K562 (cell line): ENCODE measurements at regions not wholly inside any gene's neighbourhood (a gene's known extent, or its start where the extent isn't known, plus 50 kb on each side); places are given as distances from the start of the nearest gene placed in this dataset.

Experiments
- ATAC-seq: fragments of 200-7000 bp; cut with Tn5 transposase; 3 replicates; pipeline ENCODE4 v1.9.1; 2020; ENCODE audit warnings: moderate library complexity
- BruUV-seq: library from RNA; stranded (reverse); fragments of 400-500 nt; replicated peaks from 2 replicates; lab custom pipeline; 2021; lab: Mats Ljungman, UMichigan
- CTCF ChIA-PET: fragments of 300-600 bp; formaldehyde crosslinking; extraction: SDS; loops from one replicate; lab custom pipeline; 2021; ENCODE audit warnings: low intra/inter-chr PET ratio; lab: Yijun Ruan, JAX
- POLR2A ChIA-PET: fragments of 300-600, 350-650 bp; sonication (Branson Sonifier 250); formaldehyde crosslinking; extraction: SDS; loops from one replicate; lab custom pipeline; 2021; ENCODE audit warnings: antibody characterized with exemption, inconsistent platforms; lab: Yijun Ruan, JAX
- DNase-seq, 4 experiments: peaks; one replicate each; pipeline versions ENCODE4 v3.0.0 to v3.0.0-alpha.2; 2011 to 2018; ENCODE audit warnings: low spot score in 3 of 4, mixed read lengths in 3 of 4; ENCODE audit errors: extremely low read depth in 1 of 4
- FAIRE-seq: peaks from 2 replicates; lab custom pipeline; 2011; peaks lifted over from hg19 to GRCh38; lab: Jason Lieb, UNC
- H2AFZ ChIP-seq: 2 replicates; pipeline ENCODE4 v1.6.0; 2011; ENCODE audit warnings: low read depth, low read length, control low read depth, inconsistent platforms
- H3K27ac ChIP-seq: fragments of 200-600 bp; 3 replicates; pipeline ENCODE4 v1.8.0; 2011; ENCODE audit warnings: low read depth, mild to moderate bottlenecking, control low read depth, inconsistent platforms, low read length, moderate library complexity, mixed read lengths; ENCODE audit errors: extremely low read depth
- H3K27me3 ChIP-seq, 2 experiments: fragments of 300-600 bp in 1 of 2; 2 replicates in 1 of 2; 3 replicates in 1 of 2; pipeline versions ENCODE4 v1.6.0 to v1.8.0; 2011; ENCODE audit warnings: inconsistent platforms in 2 of 2, low read length in 2 of 2, mild to moderate bottlenecking in 1 of 2, mixed read lengths in 1 of 2, moderate library complexity in 1 of 2; ENCODE audit not compliant: control insufficient read depth in 2 of 2, insufficient read depth in 2 of 2
- H3K36me3 ChIP-seq: fragments of 300-600 bp; 3 replicates; pipeline ENCODE4 v1.8.0; 2011; ENCODE audit warnings: mild to moderate bottlenecking, low read length, inconsistent platforms; ENCODE audit not compliant: control insufficient read depth, insufficient read depth
- H3K4me1 ChIP-seq, 2 experiments: fragments of 200-600 bp in 1 of 2; replicated peaks in 1 of 2; 2 replicates in 1 of 2; 3 replicates in 1 of 2; pipeline versions ENCODE4 v1.5.1 to v1.8.0; 2011; ENCODE audit warnings: inconsistent platforms in 2 of 2, low read length in 2 of 2, mild to moderate bottlenecking in 1 of 2, mixed read lengths in 1 of 2, moderate library complexity in 1 of 2; ENCODE audit not compliant: control insufficient read depth in 2 of 2, insufficient read depth in 2 of 2
- H3K4me2 ChIP-seq: 2 replicates; pipeline ENCODE4 v1.6.1; 2011; ENCODE audit warnings: low read length, control low read depth, inconsistent platforms, mixed read lengths; ENCODE audit not compliant: insufficient read depth
- H3K4me3 ChIP-seq: fragments of 200-600 bp; sonication (generic), shearing (Covaris generic); 2 replicates; pipeline ENCODE4 v1.5.1; 2016; ENCODE audit warnings: control low read depth, inconsistent platforms
- H3K79me2 ChIP-seq: fragments of 200-600 bp; 3 replicates; pipeline ENCODE4 v1.8.0; 2011; ENCODE audit warnings: low read length, inconsistent platforms; ENCODE audit not compliant: control insufficient read depth, insufficient read depth
- H3K9ac ChIP-seq, 2 experiments: 2 replicates each; pipeline versions ENCODE4 v1.6.0 to v1.6.1; 2011; ENCODE audit warnings: low read depth in 2 of 2, low read length in 2 of 2, control low read depth in 1 of 2, inconsistent platforms in 1 of 2, mild to moderate bottlenecking in 1 of 2, mixed read lengths in 1 of 2; ENCODE audit not compliant: insufficient read depth in 1 of 2
- H3K9me1 ChIP-seq: one replicate; pipeline ENCODE4 v1.6.0; 2011; ENCODE audit warnings: inconsistent platforms, mild to moderate bottlenecking, low read length, moderate library complexity; ENCODE audit not compliant: control insufficient read depth, insufficient read depth
- H3K9me3 ChIP-seq: replicated peaks from 2 replicates; pipeline ENCODE4 v1.5.1; 2011; ENCODE audit warnings: low read depth, low read length, inconsistent platforms; ENCODE audit not compliant: control insufficient read depth, insufficient read depth
- H4K20me1 ChIP-seq: replicated peaks from 2 replicates; pipeline ENCODE4 v1.6.1; 2011; ENCODE audit warnings: low read length, inconsistent platforms, mixed read lengths; ENCODE audit not compliant: control insufficient read depth, insufficient read depth
- EHMT2 ChIP-seq: fragments of 450-650 bp; IDR thresholded peaks from 2 replicates; pipeline ENCODE4 v1.6.1; 2018; ENCODE audit warnings: antibody characterized with exemption
- FOXA3 ChIP-seq, 2 experiments: fragments of 450-650 bp in 1 of 2; sonication (generic) in 1 of 2; formaldehyde crosslinking; IDR thresholded peaks in 1 of 2; conservative IDR thresholded peaks in 1 of 2; 2 replicates each; pipeline versions ENCODE4 v1.4.0 to v1.8.0; 2020 to 2022; ENCODE audit warnings: mild to moderate bottlenecking in 2 of 2, missing genetic modification reagents in 1 of 2
- FOXJ2 ChIP-seq: fragments of 200-800 bp; sonication (Bioruptor generic); IDR thresholded peaks from 2 replicates; pipeline ENCODE4 v1.6.1; 2016; ENCODE audit warnings: missing genetic modification characterization, missing compliant biosample characterization
- HMGN3 ChIP-seq: IDR thresholded peaks from 2 replicates; pipeline ENCODE4 v1.6.1; 2011; ENCODE audit warnings: borderline replicate concordance, low read depth, mild to moderate bottlenecking, mixed read lengths, low read length; ENCODE audit not compliant: insufficient read length; ENCODE audit errors: extremely low read depth
- SMARCB1 ChIP-seq: IDR thresholded peaks from 2 replicates; pipeline ENCODE4 v1.6.1; 2011; ENCODE audit warnings: improper control_type of control experiment, low read depth; ENCODE audit not compliant: insufficient read length
- ZC3H4 ChIP-seq: sonication (generic); formaldehyde crosslinking; IDR thresholded peaks from 2 replicates; pipeline ENCODE4 v1.9.0; 2021; ENCODE audit warnings: missing genetic modification reagents, borderline replicate concordance
- ZNF232 ChIP-seq: sonication (generic); formaldehyde crosslinking; IDR thresholded peaks from 2 replicates; pipeline ENCODE4 v1.8.0; 2022; ENCODE audit warnings: mild to moderate bottlenecking, missing genetic modification reagents
- ZNF282 ChIP-seq: sonication (generic); formaldehyde crosslinking; IDR thresholded peaks from 2 replicates; pipeline ENCODE4 v1.8.1; 2023; ENCODE audit warnings: missing genetic modification reagents
- WGBS: fragments of 100-300 bp; shearing (Covaris generic); methylation state at CpG from one replicate; pipeline ENCODE4 v1.1.6; 2016; ENCODE audit warnings: low coverage, mixed read lengths; ENCODE audit not compliant: insufficient coverage; ENCODE audit errors: missing lambda C conversion rate; 5-methylcytosine and 5-hydroxymethylcytosine counted together
- in situ Hi-C: fragments of 300-500 bp; cut with MboI; formaldehyde crosslinking; loops from 4 replicates; pipeline ENCODE4 v1.15.0; 2018; ENCODE audit warnings: inconsistent platforms, mixed read lengths
- intact Hi-C: fragments of 100-400 bp; cut with micrococcal nuclease; formaldehyde crosslinking; loops from 2 replicates; pipeline ENCODE4 v1.14.2; 2022
- TF ChIP-seq, protein P1 (sequence below): fragments of 250-450 bp; sonication (Bioruptor Pico); IDR thresholded peaks from 2 replicates; pipeline ENCODE4 v1.8.0; 2022; ENCODE audit warnings: inconsistent platforms, mild to moderate bottlenecking, moderate library complexity, borderline replicate concordance
- TF ChIP-seq, protein P2 (sequence below), 2 experiments: fragments of 450-650 bp; IDR thresholded peaks; 2 replicates each; pipeline ENCODE4 v1.6.1; 2018; ENCODE audit warnings: mild to moderate bottlenecking in 2 of 2, low read depth in 1 of 2; ENCODE audit not compliant: partially characterized antibody in 2 of 2
- TF ChIP-seq, protein P3 (sequence below): sonication (generic); formaldehyde crosslinking; IDR thresholded peaks from 2 replicates; pipeline ENCODE4 v1.5.0; 2020; ENCODE audit warnings: missing genetic modification reagents

DNA sequence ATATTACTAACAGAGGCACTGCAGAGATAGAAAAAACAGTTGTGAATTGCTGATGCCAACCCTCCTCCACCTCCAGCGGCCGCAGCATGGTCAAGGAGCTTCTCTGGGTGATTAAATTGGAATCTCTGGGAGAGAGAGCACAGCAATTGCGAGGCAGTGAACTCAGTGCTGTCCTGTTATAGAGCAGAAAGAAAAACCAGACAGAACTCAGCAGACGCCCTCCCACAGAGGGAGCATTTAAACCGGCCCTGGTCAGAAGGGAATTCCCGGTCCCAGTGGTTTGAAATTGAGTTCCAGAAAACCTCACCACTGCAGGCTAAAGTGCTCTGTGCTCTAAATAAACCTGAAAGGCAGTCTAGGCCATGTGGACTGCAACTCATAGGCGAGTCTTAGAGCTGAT lies 175.4 kb downstream of the SQOR start:
- POLR2A ChIA-PET: no interaction called here
- WGBS: 1% methylated on average over 7 of the region's 7 CpGs

DNA sequence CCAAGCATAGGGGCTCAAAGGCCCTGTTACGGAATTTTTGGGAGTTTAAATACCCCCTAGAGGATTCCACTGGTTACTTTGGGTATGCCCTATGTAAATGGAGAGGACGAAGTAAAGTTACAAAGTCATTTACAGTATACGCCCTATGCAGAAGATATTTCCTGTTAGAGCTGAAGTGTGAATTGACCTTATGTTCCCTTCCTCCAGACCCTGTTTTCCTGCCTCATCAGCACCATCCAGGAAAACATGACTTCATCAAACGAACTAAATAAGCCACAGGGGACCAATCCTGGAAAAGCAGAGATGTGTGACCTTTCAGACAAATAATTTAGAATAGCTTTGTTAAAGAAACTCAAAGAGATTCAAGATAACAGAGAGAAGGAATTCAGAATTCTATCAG lies 177.4 kb downstream of the SQOR start:
- Histone ChIP-seq H3K4me2 (no peak overlapping the region), H3K27ac (no peak overlapping the region), H3K79me2 (no peaks in the 10 kb centered on the region), H3K4me1 (no peaks in the 10 kb centered on the region), H3K9me3 (no peaks in the 10 kb centered on the region), H3K9ac (no peak overlapping the region), H4K20me1 (no peaks in the 10 kb centered on the region), H3K4me3 (no peak overlapping the region), H3K27me3 (no peaks in the 10 kb centered on the region), H3K9me1 (no peaks in the 10 kb centered on the region), H2AFZ (no peak overlapping the region), H3K36me3 (no peaks in the 10 kb centered on the region)
- TF ChIP-seq ZC3H4 (CRISPR knock-in tag) (no peak), ZNF232 (CRISPR knock-in tag) (no peak), SMARCB1 (no peak), FOXA3 (CRISPR knock-in tag; conservative IDR thresholded peaks at IDR 0.05 in 1 of 2, IDR thresholded peaks at IDR 0.05 in 1 of 2) (no peak), HMGN3 (no peak), EHMT2 (no peak)
- TF ChIP-seq, protein P1, sequence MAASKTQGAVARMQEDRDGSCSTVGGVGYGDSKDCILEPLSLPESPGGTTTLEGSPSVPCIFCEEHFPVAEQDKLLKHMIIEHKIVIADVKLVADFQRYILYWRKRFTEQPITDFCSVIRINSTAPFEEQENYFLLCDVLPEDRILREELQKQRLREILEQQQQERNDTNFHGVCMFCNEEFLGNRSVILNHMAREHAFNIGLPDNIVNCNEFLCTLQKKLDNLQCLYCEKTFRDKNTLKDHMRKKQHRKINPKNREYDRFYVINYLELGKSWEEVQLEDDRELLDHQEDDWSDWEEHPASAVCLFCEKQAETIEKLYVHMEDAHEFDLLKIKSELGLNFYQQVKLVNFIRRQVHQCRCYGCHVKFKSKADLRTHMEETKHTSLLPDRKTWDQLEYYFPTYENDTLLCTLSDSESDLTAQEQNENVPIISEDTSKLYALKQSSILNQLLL (CRISPR knock-in tag): no peak
- TF ChIP-seq, protein P2, sequence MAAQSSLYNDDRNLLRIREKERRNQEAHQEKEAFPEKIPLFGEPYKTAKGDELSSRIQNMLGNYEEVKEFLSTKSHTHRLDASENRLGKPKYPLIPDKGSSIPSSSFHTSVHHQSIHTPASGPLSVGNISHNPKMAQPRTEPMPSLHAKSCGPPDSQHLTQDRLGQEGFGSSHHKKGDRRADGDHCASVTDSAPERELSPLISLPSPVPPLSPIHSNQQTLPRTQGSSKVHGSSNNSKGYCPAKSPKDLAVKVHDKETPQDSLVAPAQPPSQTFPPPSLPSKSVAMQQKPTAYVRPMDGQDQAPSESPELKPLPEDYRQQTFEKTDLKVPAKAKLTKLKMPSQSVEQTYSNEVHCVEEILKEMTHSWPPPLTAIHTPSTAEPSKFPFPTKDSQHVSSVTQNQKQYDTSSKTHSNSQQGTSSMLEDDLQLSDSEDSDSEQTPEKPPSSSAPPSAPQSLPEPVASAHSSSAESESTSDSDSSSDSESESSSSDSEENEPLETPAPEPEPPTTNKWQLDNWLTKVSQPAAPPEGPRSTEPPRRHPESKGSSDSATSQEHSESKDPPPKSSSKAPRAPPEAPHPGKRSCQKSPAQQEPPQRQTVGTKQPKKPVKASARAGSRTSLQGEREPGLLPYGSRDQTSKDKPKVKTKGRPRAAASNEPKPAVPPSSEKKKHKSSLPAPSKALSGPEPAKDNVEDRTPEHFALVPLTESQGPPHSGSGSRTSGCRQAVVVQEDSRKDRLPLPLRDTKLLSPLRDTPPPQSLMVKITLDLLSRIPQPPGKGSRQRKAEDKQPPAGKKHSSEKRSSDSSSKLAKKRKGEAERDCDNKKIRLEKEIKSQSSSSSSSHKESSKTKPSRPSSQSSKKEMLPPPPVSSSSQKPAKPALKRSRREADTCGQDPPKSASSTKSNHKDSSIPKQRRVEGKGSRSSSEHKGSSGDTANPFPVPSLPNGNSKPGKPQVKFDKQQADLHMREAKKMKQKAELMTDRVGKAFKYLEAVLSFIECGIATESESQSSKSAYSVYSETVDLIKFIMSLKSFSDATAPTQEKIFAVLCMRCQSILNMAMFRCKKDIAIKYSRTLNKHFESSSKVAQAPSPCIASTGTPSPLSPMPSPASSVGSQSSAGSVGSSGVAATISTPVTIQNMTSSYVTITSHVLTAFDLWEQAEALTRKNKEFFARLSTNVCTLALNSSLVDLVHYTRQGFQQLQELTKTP (IDR thresholded peaks at IDR 0.05; ENCODE audit: low read depth in 1 of 2, partially characterized antibody in 2 of 2): no peak
- POLR2A ChIA-PET: no interaction called here
- FAIRE-seq (no peak), DNase-seq (no peak), ATAC-seq (no peak)
- 0% methylated on average over 4 of the region's 4 CpGs for WGBS
- intact Hi-C loops: no loop called here
- no TSS peak for BruUV-seq
- in situ Hi-C loops: no loop called here
- CTCF ChIA-PET: no interaction called here

More for the DNA sequence above, 175.4 kb downstream of the SQOR start:
- no peaks in the 10 kb centered on the region for H3K9me1 ChIP-seq
- H3K4me2 ChIP-seq: no peak overlapping the region
- no peak for TF ChIP-seq ZNF282 (CRISPR knock-in tag)
- TF ChIP-seq, protein P3, sequence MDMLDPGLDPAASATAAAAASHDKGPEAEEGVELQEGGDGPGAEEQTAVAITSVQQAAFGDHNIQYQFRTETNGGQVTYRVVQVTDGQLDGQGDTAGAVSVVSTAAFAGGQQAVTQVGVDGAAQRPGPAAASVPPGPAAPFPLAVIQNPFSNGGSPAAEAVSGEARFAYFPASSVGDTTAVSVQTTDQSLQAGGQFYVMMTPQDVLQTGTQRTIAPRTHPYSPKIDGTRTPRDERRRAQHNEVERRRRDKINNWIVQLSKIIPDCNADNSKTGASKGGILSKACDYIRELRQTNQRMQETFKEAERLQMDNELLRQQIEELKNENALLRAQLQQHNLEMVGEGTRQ (CRISPR knock-in tag): no peak
- no peak for TF ChIP-seq FOXJ2 (tag)
- H3K79me2 ChIP-seq: no peaks in the 10 kb centered on the region
- no peaks in the 10 kb centered on the region for H3K4me1 ChIP-seq
- no peak overlapping the region for H3K9ac ChIP-seq
- H3K9me3 ChIP-seq: no peaks in the 10 kb centered on the region
- CTCF ChIA-PET: no interaction called here
- BruUV-seq: no TSS peak
- intact Hi-C loops: no loop called here
- no peaks in the 10 kb centered on the region for H3K36me3 ChIP-seq
- no peaks in the 10 kb centered on the region for H3K27me3 ChIP-seq
- H3K27ac ChIP-seq: no peak overlapping the region
- H3K4me3 ChIP-seq: no peak overlapping the region
- no peaks in the 10 kb centered on the region for H4K20me1 ChIP-seq
- no peak overlapping the region for H2AFZ ChIP-seq
- FAIRE-seq (no peak), ATAC-seq (no peak), DNase-seq (no peak)
- in situ Hi-C loops: no loop called here
